Testis (tissue), 2 donors: ENCODE measurements at regions not wholly inside any gene's neighbourhood (a gene's known extent, or its start where the extent isn't known, plus 50 kb on each side); places are given as distances from the start of the nearest gene placed in this dataset.

Experiments
- POLR2A ChIP-seq: fragments of 450-650 bp; IDR thresholded peaks from one replicate; pipeline ENCODE4 v1.6.1; 2017; ENCODE audit warnings: antibody characterized with exemption, mild to moderate bottlenecking, moderate library complexity
- TF ChIP-seq, protein P1 (sequence below), 3 experiments: fragments of 450-650 bp in 2 of 3; fragments of 200-600 bp in 1 of 3; sonication (generic) in 1 of 3; IDR thresholded peaks; one replicate each; pipeline ENCODE4 v1.5.1; 2016 to 2019; ENCODE audit warnings: antibody characterized with exemption in 3 of 3, mild to moderate bottlenecking in 2 of 3, moderate library complexity in 1 of 3

DNA sequence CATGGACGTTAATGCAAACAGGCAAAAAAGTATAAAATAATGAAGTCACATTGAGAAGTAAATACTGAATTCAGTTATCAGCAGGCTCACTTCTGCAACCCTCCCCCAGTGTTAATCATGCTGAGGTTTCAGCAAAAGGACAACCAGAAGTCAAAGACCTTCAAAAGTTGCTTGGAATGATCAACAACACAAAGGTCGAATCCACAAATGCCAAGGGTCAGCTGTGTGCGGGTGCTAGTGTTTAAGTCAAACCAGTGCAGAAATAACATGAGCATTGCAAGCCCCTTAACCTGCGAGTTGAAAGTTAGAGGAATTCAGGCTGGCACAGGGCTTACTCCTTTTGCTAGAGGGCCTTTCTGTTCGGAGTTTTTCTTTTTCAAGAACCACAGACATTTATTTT lies 436.7 kb upstream of the SEL1L start:
- TF ChIP-seq, protein P1, sequence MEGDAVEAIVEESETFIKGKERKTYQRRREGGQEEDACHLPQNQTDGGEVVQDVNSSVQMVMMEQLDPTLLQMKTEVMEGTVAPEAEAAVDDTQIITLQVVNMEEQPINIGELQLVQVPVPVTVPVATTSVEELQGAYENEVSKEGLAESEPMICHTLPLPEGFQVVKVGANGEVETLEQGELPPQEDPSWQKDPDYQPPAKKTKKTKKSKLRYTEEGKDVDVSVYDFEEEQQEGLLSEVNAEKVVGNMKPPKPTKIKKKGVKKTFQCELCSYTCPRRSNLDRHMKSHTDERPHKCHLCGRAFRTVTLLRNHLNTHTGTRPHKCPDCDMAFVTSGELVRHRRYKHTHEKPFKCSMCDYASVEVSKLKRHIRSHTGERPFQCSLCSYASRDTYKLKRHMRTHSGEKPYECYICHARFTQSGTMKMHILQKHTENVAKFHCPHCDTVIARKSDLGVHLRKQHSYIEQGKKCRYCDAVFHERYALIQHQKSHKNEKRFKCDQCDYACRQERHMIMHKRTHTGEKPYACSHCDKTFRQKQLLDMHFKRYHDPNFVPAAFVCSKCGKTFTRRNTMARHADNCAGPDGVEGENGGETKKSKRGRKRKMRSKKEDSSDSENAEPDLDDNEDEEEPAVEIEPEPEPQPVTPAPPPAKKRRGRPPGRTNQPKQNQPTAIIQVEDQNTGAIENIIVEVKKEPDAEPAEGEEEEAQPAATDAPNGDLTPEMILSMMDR (IDR thresholded peaks at IDR 0.05), result no peak
- no peak for TF ChIP-seq POLR2A
